ENCODE measurements at regions not wholly inside any gene's neighbourhood (a gene's known extent, or its start where the extent isn't known, plus 50 kb on each side); places are given as distances from the start of the nearest gene placed in this dataset.
A peak's percentile ranks its signal among the peaks of the same experiment; 100 is the strongest.
"Not testable (repeated sequence)": the region's sequence is repeated elsewhere in the genome, so short reads cannot be mapped to it uniquely, and the experiment has no call there.

DNA sequence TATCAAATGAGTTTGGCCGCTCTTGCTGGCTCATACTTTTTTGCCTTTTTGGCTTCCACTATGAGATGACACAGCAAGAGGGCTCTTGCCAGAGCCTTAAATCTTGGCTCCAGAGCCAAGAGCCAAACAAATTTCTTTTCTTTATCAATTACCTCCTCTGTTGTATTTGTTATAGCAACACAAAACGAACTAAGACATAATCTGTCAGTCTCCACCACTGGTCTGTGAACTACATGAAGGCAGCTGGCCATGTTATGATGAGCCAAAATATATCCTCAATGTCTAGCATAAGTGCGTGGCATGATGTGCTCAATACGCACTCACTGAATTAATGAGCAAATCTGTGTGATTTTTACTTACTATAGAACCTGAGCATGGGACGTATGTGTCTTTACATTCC, 220.0 kb upstream of the ZNF217 start:
- DNase-seq = peak; percentile 17

- DNase-seq = no peak
These were observed 217.9 kb upstream of the ZNF217 start for GRCh38 chr20:53811577-53811976.

- DNase-seq = no peak
These were observed 217.2 kb upstream of the ZNF217 start for GRCh38 chr20:53810661-53811355.

- DNase-seq = no peak
These were observed 216.2 kb upstream of the ZNF217 start for GRCh38 chr20:53809728-53810365.

DNA sequence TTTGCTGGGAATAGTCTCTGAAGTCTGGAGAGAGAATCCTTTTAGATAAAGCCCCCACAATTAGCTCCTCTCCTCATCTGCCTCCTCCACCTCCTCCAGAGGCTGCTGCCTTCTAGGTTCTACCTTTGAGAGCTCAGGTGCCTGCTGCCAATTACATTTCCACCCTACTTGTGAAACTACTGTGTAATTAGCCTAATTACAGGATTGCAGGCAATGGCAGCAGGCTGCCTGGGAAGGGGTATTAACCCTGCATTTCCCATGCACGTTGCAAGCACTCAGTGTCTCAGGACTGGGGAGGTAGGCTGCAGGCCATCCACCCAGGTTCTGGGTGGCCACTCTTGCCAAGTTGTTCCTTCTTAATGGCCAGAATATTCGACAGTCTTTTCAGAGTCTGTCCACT, 215.6 kb upstream of the ZNF217 start:
- DNase-seq = no peak

DNA sequence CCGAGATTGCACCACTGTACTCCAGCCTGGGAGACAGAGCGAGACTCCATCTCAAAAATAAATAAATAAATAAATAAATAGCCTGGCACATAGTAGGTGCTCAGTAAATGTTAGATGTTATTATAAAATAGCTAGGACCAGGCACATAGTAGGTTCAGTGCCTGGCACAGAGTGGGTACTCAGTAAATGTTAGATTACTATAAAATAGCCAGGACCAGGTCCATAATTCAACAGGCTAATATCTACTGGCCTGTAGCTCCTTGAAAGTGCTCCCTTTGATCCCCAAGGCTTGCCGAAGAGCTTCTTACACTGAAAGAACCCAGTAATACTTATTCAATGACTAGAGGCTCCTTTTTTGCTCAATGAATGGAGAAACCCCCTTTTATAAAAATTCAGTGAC, 215.1 kb upstream of the ZNF217 start:
- DNase-seq = no peak

GRCh38 chr20:53808302-53808701, 214.7 kb upstream of the ZNF217 start:
- DNase-seq = not testable (repeated sequence)

DNA sequence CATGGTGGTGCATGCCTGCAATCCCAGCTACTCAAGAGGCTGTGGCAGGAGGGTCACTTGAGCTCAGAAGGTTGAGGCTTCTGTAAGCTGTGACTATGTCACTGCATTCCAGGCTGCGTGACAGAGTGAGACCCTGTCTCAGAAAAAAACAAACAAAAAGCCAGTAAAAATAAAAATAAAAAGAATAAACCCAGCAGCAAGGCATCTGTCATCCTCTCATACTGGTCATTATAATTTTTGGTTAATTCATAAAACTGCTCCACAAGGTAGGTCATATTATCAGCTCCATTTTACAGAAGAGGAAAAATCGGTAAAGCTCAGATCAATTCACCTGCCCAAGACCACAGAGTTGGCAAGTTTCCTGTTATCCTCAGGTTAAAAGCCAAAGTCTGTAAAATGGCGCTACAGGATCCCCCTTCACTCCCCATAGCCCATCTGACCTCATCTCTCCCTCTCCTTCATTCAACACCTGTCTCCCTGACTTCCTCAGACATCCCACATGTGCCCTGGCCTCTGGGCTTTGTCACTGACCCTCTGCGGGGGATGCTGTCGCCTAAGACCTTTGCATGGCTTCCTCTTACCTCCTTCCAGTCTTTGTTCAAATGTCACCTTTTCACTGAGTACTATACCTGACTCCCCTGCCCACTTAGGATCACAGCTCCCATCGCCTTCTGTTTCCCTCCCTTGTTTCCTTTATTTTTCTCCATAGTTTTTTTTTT, 213.2 kb upstream of the ZNF217 start:
- DNase-seq = no peak

DNA sequence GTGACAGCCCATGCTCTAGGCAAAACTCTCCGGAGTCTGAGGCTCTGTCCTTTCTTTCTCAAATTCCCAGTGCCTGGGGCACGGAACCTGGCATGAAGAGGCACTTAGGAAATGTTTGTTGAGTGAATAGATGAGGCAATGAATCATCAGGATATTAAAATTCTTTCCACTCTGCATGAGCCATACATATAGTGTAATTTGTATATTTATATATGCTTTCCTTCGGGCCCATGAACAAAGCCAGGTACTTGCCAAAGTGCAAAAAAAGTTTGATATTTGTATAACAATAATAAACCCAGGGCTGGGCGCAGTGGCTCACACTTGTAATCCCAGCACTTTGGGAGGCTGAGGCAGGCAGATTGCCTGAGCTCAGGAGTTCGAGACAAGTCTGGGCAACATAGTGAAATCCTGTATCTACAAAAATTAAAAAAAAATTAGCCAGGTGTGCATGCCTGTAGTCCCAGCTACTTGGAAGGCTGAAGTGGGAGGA, 212.3 kb upstream of the ZNF217 start:
- no peak for DNase-seq

GRCh38 chr20:53804920-53805894, 211.6 kb upstream of the ZNF217 start:
- DNase-seq = peak; percentile 13

DNA sequence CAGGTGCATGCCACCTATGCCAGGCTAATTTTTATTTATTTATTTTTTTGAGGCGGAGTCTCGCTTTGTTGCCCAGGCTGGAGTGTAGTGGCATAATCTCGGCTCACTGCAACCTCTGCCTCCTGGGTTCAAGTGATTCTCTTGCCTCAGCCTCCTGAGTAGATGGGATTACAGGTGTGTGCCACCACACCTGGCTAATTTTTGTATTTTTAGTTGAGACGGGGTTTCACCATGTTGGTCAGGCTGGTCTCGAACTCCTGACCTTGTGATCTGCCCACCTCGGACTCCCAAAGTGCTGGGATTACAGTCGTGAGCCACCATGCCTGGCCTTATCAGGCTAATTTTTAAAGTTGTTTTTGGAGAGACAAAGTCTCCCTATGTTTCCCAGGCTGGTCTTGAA, 210.7 kb upstream of the ZNF217 start:
- peak; percentile 19 for DNase-seq

DNA sequence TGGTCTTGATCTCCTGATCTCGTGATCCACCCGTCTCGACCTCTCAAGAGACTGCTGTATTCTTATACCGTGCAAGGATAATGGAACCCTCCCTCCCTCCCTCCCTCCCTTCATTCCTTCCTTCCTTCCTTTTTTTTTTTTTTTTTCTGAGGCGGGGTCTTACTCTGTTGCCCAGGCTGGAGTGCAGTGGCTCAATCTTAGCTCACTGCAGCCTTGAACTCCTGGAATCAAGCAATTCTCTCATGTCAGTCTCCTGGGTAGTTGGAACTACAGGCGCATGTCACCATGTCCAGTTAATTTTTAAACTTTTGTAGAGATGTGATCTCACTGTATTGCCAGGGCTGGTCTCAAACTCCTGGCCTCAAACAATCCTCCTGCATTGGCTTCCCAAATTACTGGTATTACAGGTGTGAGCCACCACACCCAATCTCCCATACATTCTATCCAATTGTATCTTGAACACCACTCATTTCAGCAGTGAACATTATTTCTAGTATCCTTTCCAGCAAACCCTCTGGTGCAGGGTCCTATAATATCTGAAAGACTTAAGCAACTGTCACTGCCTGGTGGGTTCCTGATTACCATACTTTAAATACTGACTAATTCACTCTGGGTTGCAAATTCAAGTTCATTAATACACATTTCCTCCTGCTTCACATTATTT, 210.0 kb upstream of the ZNF217 start:
- DNase-seq = no peak

DNA sequence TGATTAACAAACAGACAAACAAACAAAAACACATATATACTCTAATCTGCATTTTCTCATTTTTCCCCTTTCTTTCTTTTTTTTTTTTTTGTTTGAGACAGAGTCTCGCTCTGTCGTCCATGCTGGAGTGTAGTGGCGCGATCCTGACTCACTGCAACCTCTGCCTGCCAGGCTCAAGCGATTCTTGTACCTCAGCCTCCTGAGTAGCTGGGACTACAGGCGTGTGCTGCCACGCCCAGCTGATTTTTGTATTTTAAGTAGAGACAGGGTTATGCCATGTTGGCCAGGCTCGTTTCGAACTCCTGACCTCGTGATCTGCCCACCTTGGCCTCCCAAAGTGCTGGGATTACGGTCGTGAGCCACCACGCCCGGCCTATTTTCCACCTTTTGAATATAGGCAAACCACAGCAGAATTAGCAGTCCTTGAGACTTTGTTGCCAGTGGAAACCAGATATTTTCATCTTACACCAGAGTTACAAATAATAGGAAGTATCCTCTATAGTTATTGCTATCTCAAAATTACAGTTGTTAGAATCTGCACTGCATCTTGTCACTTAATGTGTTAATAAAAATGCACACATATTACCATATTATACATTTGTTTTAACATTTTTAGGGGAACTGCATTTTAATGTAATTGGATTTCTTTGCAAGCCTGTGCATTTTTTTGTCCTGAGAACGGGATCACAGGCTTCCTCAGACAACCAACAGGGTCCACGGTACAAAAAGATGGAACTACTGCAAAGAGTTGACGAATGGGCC, 208.2 kb upstream of the ZNF217 start:
- DNase-seq = peak; percentile 19

DNA sequence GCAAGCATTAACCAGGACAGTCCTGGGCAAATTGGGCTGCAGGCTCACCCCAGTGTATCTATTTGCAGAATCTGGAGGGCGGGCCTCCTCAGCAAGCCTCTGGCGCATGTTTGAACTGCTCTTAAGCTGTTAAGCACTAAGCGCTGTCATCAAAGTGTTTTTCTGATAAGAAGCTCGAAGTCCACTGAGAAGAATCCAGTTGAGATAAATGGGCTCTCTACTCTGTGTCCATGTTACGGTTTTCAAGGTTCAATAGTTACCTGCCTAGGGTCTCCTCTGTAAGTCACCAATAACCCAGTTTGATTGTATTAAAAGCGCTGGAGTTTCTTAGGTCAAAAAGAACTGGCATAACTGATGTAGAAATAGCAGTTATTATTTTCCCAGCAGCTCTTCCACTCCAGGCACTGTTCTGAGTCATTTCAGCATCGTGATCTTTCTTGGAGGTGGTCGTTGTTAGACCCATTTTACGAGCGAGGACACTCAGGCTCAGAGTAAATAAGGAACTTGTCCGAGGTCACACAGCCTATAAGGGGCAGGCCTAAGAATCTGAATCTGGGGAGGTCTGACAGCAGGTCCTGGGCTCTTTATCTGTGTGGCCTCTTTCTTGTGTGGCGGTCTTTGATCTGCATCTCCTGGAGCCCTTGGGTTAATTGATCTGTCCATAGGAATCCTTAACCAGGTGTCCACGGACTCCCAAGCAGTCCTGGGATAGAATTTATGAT, 207.4 kb upstream of the ZNF217 start:
- DNase-seq = peak; percentile 32

GRCh38 chr20:53800418-53800817, 206.8 kb upstream of the ZNF217 start:
- DNase-seq = no peak

DNA sequence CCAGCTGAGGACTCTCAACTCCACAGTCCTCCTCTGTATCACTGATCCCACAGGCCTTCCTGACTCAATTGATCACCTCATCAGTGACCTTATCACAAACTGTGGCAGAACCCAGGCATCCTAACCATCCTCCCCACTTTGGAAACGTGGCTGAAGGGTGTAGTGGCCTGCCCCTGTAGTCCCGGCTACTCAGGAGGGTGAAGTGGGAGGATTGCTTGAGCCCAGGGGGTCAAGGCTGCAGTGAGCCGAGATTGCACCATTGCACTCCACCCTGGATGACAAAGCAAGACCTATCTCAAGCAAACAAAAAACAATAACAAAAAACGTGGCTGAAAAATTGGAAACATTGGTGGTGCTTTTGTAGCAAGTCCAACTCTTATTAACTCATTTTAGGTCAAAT, 203.4 kb upstream of the ZNF217 start:
- DNase-seq = peak; percentile 19

GRCh38 chr20:53795170-53795569, 201.5 kb upstream of the ZNF217 start:
- peak; percentile 19 for DNase-seq

- DNase-seq = peak; percentile 11
These were observed 201.0 kb upstream of the ZNF217 start for GRCh38 chr20:53794529-53795115.

DNA sequence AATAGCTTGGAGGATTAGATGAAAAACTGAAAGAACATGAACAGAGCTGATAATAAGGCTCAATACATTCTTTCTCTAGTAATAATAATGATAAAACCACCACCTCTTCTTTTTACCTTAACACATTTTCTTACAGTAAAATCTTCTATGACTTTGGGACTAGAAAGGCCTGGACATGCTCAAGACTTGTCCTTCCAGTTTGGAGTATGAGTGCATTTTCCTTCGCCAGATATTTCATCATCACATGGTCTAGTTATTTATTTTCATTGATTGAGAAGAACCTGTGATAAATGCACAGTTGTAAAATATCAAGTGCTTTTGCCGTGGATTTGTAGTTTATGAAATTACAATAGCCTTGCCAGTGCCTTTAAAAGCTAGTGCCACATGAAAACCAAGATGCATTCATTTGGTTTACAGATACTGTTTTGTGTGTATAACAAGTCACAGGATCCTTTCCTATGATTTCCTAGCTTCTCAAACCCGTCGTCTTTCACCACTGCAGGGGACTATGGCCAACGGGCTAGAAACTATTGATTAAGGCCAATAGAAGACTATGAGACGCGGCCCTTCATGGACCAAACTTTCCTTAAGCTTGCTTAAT, 200.2 kb upstream of the ZNF217 start:
- no peak for DNase-seq

Measured in activated CD8-positive, alpha-beta memory T cell treated with anti-CD3 and anti-CD28 coated beads for 24 hours (primary cell).